Panc1 (cell line): ENCODE measurements at regions not wholly inside any gene's neighbourhood (a gene's known extent, or its start where the extent isn't known, plus 50 kb on each side); places are given as distances from the start of the nearest gene placed in this dataset.

Experiments used
- ATAC-seq: fragments of 200-7000 bp; cut with Tn5 transposase; 2 replicates; pipeline ENCODE4 v1.9.1; 2020; ENCODE audit warnings: mild to moderate bottlenecking, moderate library complexity
- BruUV-seq: library from RNA; stranded (reverse); fragments of 400-500 nt; replicated peaks from 2 replicates; lab custom pipeline; 2021; lab: Mats Ljungman, UMichigan
- CTCF ChIA-PET: fragments of 300-600 bp; sonication (Branson Sonifier 250); formaldehyde crosslinking; loops from one replicate; lab custom pipeline; 2022; ENCODE audit warnings: antibody characterized with exemption; lab: Charles Lee
- POLR2A ChIA-PET: fragments of 300-600 bp; sonication (Branson Sonifier 250); formaldehyde crosslinking; loops from one replicate; lab custom pipeline; 2022; ENCODE audit warnings: antibody characterized with exemption; lab: Charles Lee
- DNase-seq: peaks from one replicate; pipeline ENCODE4 v3.0.0-alpha.2; 2010; ENCODE audit warnings: low read depth, low spot score
- H3K27ac ChIP-seq: 2 replicates; pipeline ENCODE4 v1.5.1; 2011; ENCODE audit warnings: mild to moderate bottlenecking, low read length, inconsistent platforms
- H3K27me3 ChIP-seq: fragments of 200-500 bp; sonication (Bioruptor generic); 2 replicates; pipeline ENCODE4 v1.6.0; 2014; ENCODE audit warnings: low read length, inconsistent platforms; ENCODE audit not compliant: control insufficient read depth, insufficient read depth
- H3K36me3 ChIP-seq: fragments of 200-500 bp; sonication (Bioruptor generic); 2 replicates; pipeline ENCODE4 v1.5.1; 2014; ENCODE audit warnings: inconsistent platforms, mild to moderate bottlenecking, low read length, moderate library complexity; ENCODE audit not compliant: control insufficient read depth, insufficient read depth
- H3K4me1 ChIP-seq: 2 replicates; pipeline ENCODE4 v1.5.1; 2011; ENCODE audit warnings: inconsistent platforms, mild to moderate bottlenecking, low read length, moderate library complexity; ENCODE audit not compliant: control insufficient read depth, insufficient read depth
- H3K4me3 ChIP-seq, 2 experiments: 2 replicates each; pipeline ENCODE4 v1.5.1; 2011 to 2012; ENCODE audit warnings: low read depth in 2 of 2, low read length in 2 of 2, mild to moderate bottlenecking in 2 of 2, inconsistent platforms in 1 of 2, moderate library complexity in 1 of 2
- H3K9me3 ChIP-seq: fragments of 200-500 bp; sonication (Bioruptor generic); 2 replicates; pipeline ENCODE4 v1.5.1; 2014; ENCODE audit warnings: low read depth, mild to moderate bottlenecking, inconsistent platforms, low read length, moderate library complexity; ENCODE audit not compliant: control insufficient read depth, insufficient read depth
- CTCF ChIP-seq: fragments of 450-650 bp; IDR thresholded peaks from 2 replicates; pipeline ENCODE4 v1.5.1; 2017; ENCODE audit warnings: mild to moderate bottlenecking
- POLR2AphosphoS5 ChIP-seq: IDR thresholded peaks from 2 replicates; pipeline ENCODE4 v1.6.1; 2012; ENCODE audit warnings: mild to moderate bottlenecking, low read depth, low read length, moderate library complexity
- REST ChIP-seq, 2 experiments: IDR thresholded peaks; 2 replicates each; pipeline ENCODE4 v1.6.1; 2011 to 2012; ENCODE audit warnings: low read depth in 2 of 2, control low read depth in 1 of 2, low read length in 1 of 2, mild to moderate bottlenecking in 1 of 2, moderate library complexity in 1 of 2; ENCODE audit not compliant: insufficient read depth in 1 of 2
- SIN3A ChIP-seq: IDR thresholded peaks from 2 replicates; pipeline ENCODE4 v1.6.1; 2012; ENCODE audit warnings: low read depth, mild to moderate bottlenecking, low read length, moderate library complexity, borderline replicate concordance; ENCODE audit not compliant: insufficient read depth
- TCF7L2 ChIP-seq: IDR thresholded peaks from 2 replicates; pipeline ENCODE4 v1.6.1; 2011; ENCODE audit warnings: mild to moderate bottlenecking, low read depth, low read length, inconsistent platforms
- in situ Hi-C: cut with HindIII; loops from 2 replicates; pipeline ENCODE4 v1.10.0; 2016; ENCODE audit warnings: low sequenced_read_pairs, low pct_unique_long_range_greater_than_20kb
- intact Hi-C: fragments of 100-400 bp; cut with micrococcal nuclease; formaldehyde crosslinking; loops from one replicate; pipeline ENCODE4 v1.10.0; 2022; ENCODE audit not compliant: unreplicated experiment

GRCh38 chr17:33664116-33664840, 371.2 kb upstream of the ASIC2 start:
- DNase-seq (no peak), ATAC-seq (no peak)
- in situ Hi-C loops = no loop called here
- H3K27ac ChIP-seq = no peak overlapping the region
- ChIA-PET POLR2A (no interaction called here), CTCF (no interaction called here)
- H3K9me3 ChIP-seq = no peaks in the 10 kb centered on the region
- peaks cover 14% of the 10 kb centered on the region; the same call in 1 of the 2 replicates for H3K27me3 ChIP-seq
- H3K4me1 ChIP-seq = no peaks in the 10 kb centered on the region
- intact Hi-C loops = no loop called here
- TF ChIP-seq POLR2AphosphoS5 (no peak), CTCF (no peak), TCF7L2 (no peak), SIN3A (no peak), REST (IDR thresholded peaks at IDR 0.05; ENCODE audit: insufficient read depth in 1 of 2, low read depth in 2 of 2, low read length in 1 of 2) (no peak)
- no peaks in the 10 kb centered on the region for H3K36me3 ChIP-seq
- BruUV-seq = no TSS peak
- H3K4me3 ChIP-seq = no peak overlapping the region

- ATAC-seq (no peak), DNase-seq (no peak)
- Histone ChIP-seq H3K27ac (no peak overlapping the region), H3K4me1 (no peaks in the 10 kb centered on the region), H3K27me3 (peaks cover 13% of the 10 kb centered on the region; the same call in 1 of the 2 replicates), H3K4me3 (no peak overlapping the region), H3K9me3 (no peaks in the 10 kb centered on the region), H3K36me3 (no peaks in the 10 kb centered on the region)
- POLR2A ChIA-PET = no interaction called here
- BruUV-seq = no TSS peak
- in situ Hi-C loops = no loop called here
- CTCF ChIA-PET = no interaction called here
- intact Hi-C loops = no loop called here
- no peak for TF ChIP-seq POLR2AphosphoS5
- TF ChIP-seq CTCF = no peak
- no peak for TF ChIP-seq TCF7L2
- no peak for TF ChIP-seq REST (IDR thresholded peaks at IDR 0.05; ENCODE audit: insufficient read depth in 1 of 2, low read depth in 2 of 2, low read length in 1 of 2)
- no peak for TF ChIP-seq SIN3A
These were observed 374.0 kb upstream of the ASIC2 start for GRCh38 chr17:33667052-33667509.
